ENCODE measurements at regions not wholly inside any gene's neighbourhood (a gene's known extent, or its start where the extent isn't known, plus 50 kb on each side); places are given as distances from the start of the nearest gene placed in this dataset.
A peak's percentile ranks its signal among the peaks of the same experiment; 100 is the strongest.
"Not testable (repeated sequence)": the region's sequence is repeated elsewhere in the genome, so short reads cannot be mapped to it uniquely, and the experiment has no call there.

DNA sequence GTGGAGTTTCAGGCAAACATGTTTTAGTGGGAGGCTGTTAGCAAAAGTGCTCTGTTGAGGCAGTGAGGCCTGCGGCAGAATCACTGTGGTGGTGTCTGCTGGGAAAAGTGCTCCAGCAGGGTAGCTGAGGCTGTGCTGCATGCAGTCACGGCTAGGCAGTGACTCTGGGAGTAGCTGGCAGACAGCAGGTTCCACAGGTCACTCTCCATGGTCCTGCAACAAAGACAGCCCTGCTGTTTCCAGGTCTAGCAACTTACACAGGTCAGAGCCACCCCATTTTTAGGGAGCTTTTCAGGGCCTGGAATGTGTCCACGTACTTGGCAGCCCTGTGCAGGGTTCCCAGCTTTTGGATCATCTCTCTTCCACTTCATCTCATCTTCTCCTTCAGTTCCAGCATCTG is 184.3 kb downstream of the NAA11 start:
- no peaks in the 10 kb centered on the region for H3K36me3 ChIP-seq (ENCODE audit: insufficient read depth, low read length)
- no peak overlapping the region for H3K27ac ChIP-seq (ENCODE audit: low read depth, low read length)
- no peaks in the 10 kb centered on the region for H3K27me3 ChIP-seq (ENCODE audit: control insufficient read depth in 1 of 2, insufficient read depth in 2 of 2, low read length in 2 of 2)
- no peak overlapping the region for H3K4me3 ChIP-seq (ENCODE audit: low read depth in 1 of 2, low read length in 2 of 2)
- no peaks in the 10 kb centered on the region for H3K4me1 ChIP-seq (ENCODE audit: insufficient read depth, low read length)
- no peaks in the 10 kb centered on the region for H3K9me3 ChIP-seq (ENCODE audit: low read length)
- H3K9ac ChIP-seq (ENCODE audit: low read length): no peak overlapping the region

DNA sequence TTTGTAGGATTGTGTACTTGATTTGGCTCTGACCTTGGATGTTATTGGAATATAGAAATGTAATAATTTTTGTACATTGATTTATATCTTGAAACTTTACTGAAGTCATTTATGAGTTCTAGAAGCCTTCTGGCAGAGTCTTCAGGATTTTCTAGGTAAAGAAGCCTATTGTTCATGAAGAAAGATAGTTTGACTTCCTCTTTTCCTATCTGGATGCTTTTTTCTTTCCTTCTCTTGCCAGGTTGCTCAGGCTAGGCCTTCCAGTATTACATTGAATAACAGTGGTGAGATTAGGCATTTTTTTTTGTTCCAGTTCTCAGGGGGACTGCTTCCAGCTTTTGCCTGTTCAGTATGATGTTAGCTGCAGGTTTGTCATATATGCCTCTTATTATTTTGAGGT is 191.1 kb downstream of the NAA11 start:
- Histone ChIP-seq H3K27me3 (ENCODE audit: control insufficient read depth in 1 of 2, insufficient read depth in 2 of 2, low read length in 2 of 2) (no peaks in the 10 kb centered on the region), H3K9me3 (ENCODE audit: low read length) (no peaks in the 10 kb centered on the region), H3K27ac (ENCODE audit: low read depth, low read length) (no peak overlapping the region), H3K4me1 (ENCODE audit: insufficient read depth, low read length) (peaks cover 4% of the 10 kb centered on the region), H3K36me3 (ENCODE audit: insufficient read depth, low read length) (no peaks in the 10 kb centered on the region), H3K9ac (ENCODE audit: low read length) (no peak overlapping the region), H3K4me3 (ENCODE audit: low read depth in 1 of 2, low read length in 2 of 2) (no peak overlapping the region)

DNA sequence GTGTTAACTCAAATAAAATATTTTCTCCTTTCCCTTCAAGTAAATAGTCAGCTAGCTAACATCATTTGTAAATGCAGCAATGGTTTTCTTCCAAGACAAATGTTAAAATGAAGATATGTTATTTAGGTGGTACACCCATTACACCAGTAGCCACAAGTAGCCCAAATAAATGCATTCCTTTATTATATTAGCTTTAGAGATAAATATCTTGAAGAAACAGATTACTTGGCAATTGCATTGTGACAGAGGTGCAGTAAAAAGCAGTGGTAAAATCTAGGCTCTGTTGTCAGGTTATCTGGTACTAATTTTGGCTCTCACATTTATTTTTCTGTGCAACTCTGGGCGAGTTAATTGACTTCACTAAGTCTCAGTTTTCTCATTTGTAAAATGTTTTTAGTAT is 193.0 kb downstream of the NAA11 start:
- Histone ChIP-seq H3K36me3 (ENCODE audit: insufficient read depth, low read length) (no peaks in the 10 kb centered on the region), H3K27ac (ENCODE audit: low read depth, low read length) (no peak overlapping the region), H3K27me3 (ENCODE audit: control insufficient read depth in 1 of 2, insufficient read depth in 2 of 2, low read length in 2 of 2) (no peaks in the 10 kb centered on the region), H3K9ac (ENCODE audit: low read length) (no peak overlapping the region), H3K4me1 (ENCODE audit: insufficient read depth, low read length) (peaks cover 4% of the 10 kb centered on the region), H3K4me3 (ENCODE audit: low read depth in 1 of 2, low read length in 2 of 2) (no peak overlapping the region), H3K9me3 (ENCODE audit: low read length) (no peaks in the 10 kb centered on the region)

DNA sequence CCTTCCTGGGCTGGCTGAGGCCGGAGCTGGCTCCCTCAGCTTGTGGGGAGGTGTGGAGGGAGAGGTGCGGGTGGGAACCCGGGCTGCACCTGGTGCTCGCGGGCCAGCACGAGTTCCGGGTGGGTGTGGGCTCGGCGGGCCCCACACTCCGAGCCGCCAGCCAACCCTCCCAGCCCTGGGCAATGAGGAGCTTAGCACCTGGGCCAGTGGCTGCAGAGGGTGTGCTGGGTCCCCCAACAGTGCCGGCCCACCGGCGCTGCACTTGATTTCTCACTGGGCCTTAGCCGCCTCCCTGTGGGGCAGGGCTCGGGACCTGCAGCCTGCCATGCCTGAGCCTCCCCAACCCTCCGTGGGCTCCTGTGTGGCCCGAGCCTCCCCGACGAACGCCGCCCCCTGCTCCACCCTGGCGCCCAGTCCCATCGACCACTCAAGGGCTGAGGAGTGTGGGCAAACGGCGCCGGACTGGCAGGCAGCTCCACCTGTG is 182.7 kb upstream of the PAQR3 start:
- no peak overlapping the region for H3K9ac ChIP-seq (ENCODE audit: low read length)
- H3K27ac ChIP-seq (ENCODE audit: low read depth, low read length): no peak overlapping the region
- no peaks in the 10 kb centered on the region for H3K36me3 ChIP-seq (ENCODE audit: insufficient read depth, low read length)
- H3K4me1 ChIP-seq (ENCODE audit: insufficient read depth, low read length): no peaks in the 10 kb centered on the region
- H3K27me3 ChIP-seq (ENCODE audit: control insufficient read depth in 1 of 2, insufficient read depth in 2 of 2, low read length in 2 of 2): no peaks in the 10 kb centered on the region
- peaks cover 4% of the 10 kb centered on the region for H3K9me3 ChIP-seq (ENCODE audit: low read length)
- no peak overlapping the region for H3K4me3 ChIP-seq (ENCODE audit: low read depth in 1 of 2, low read length in 2 of 2)

DNA sequence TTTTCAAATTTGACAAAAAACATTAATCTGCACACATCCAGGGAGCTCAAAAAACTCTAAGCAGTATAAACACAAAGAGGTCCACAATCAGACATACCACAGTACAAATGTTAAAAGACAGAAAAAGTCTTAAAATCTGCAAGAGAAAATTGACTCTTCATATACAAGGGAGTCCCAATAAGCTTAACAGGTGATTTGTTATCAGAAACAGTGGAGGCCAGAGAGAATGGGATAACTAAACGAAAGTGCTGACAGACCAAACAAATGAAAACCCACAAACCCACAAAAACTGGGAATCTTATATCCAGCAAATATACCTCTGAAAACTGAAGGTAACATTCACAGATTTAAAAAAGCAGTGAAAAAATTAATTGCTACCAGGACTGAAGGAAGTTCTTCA is 182.0 kb upstream of the PAQR3 start:
- Histone ChIP-seq H3K27ac (ENCODE audit: low read depth, low read length) (no peak overlapping the region), H3K9ac (ENCODE audit: low read length) (no peak overlapping the region), H3K27me3 (ENCODE audit: control insufficient read depth in 1 of 2, insufficient read depth in 2 of 2, low read length in 2 of 2) (no peaks in the 10 kb centered on the region), H3K4me1 (ENCODE audit: insufficient read depth, low read length) (no peaks in the 10 kb centered on the region), H3K4me3 (ENCODE audit: low read depth in 1 of 2, low read length in 2 of 2) (no peak overlapping the region), H3K36me3 (ENCODE audit: insufficient read depth, low read length) (no peaks in the 10 kb centered on the region), H3K9me3 (ENCODE audit: low read length) (peaks cover 4% of the 10 kb centered on the region)

DNA sequence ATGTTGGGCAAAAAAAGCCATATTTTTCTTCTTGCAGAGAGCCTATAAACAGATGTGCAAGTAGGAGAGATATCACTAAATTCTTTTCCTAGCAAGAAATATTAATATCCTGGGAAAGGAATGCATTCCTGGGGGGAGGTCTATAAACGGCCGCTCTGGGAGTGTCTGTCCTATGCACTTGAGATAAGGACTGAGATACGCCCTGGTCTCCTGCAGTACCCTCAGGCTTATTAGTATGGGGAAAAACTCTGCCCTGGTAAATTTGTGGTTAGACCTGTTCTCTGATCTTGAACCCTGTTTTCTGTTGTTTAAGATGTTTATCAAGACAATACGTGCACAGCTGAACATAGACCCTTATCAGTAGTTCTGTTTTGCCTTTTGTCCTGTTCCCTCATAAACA is 177.8 kb upstream of the PAQR3 start:
- H3K4me3 ChIP-seq (ENCODE audit: low read depth in 1 of 2, low read length in 2 of 2); H3K27ac ChIP-seq (ENCODE audit: low read depth, low read length); H3K36me3 ChIP-seq (ENCODE audit: insufficient read depth, low read length); H3K4me1 ChIP-seq (ENCODE audit: insufficient read depth, low read length); H3K27me3 ChIP-seq (ENCODE audit: control insufficient read depth in 1 of 2, insufficient read depth in 2 of 2, low read length in 2 of 2); H3K9ac ChIP-seq (ENCODE audit: low read length); H3K9me3 ChIP-seq (ENCODE audit: low read length): not testable (repeated sequence)

DNA sequence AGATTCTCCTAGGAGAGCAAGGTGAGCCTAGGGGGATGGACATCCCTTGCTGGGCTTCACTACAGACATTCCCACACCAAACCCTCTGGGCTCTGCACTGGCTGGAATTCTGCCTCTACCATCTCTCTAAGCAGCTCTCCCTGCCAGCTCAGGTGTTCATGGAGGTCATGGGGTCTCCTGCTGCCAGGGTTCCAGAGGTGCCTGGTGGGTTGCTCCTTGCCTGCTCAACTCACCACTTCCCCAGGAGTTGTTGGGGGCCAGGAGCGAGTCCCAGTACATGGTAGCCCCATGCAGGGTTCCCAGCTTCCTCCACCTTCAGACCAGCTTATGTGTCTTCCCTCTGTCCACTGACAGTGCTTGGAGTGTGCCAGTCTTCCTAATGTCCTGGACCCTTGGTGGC is 167.8 kb upstream of the PAQR3 start:
- no peaks in the 10 kb centered on the region for H3K9me3 ChIP-seq (ENCODE audit: low read length)
- no peak overlapping the region for H3K9ac ChIP-seq (ENCODE audit: low read length)
- H3K27me3 ChIP-seq (ENCODE audit: control insufficient read depth in 1 of 2, insufficient read depth in 2 of 2, low read length in 2 of 2): no peaks in the 10 kb centered on the region
- H3K4me1 ChIP-seq (ENCODE audit: insufficient read depth, low read length): no peaks in the 10 kb centered on the region
- no peak overlapping the region for H3K4me3 ChIP-seq (ENCODE audit: low read depth in 1 of 2, low read length in 2 of 2)
- no peak overlapping the region for H3K27ac ChIP-seq (ENCODE audit: low read depth, low read length)
- H3K36me3 ChIP-seq (ENCODE audit: insufficient read depth, low read length): no peaks in the 10 kb centered on the region

DNA sequence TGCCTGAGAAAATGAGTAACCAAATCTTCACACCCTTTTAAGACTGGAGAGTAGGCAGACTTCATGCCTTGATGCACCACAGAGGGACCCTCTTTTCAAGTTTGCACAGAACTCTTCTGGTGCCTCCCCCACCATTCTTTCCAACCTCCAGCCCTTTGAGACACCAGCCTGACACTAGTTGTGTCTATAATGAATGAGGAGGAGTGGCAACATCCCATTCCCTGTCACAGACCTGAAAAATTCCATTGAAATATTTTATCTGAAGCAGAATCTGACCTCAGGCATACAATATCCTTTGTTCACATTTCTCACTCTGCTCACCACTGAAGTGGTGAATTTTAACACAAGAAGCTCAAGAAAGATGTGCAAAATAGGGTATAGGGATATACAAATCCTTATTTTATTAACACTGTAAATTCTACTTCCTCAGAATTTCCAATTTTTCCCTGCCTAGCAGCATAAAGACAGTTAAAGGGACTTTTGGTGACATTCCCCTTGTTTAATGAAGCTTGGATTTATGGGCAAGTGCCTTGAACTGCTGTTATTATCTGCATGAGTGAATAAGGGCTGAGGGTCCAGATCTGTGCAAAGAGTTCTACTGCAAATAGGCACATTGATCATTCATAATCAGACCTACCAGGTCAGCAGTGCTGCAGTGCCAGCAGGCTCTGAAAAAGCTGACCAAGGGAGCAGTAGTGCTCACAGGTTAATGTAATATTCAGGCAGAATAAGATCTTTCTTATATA is 149.9 kb upstream of the PAQR3 start:
- no peaks in the 10 kb centered on the region for H3K9me3 ChIP-seq (ENCODE audit: low read length)
- no peak overlapping the region for H3K9ac ChIP-seq (ENCODE audit: low read length)
- H3K4me3 ChIP-seq (ENCODE audit: low read depth in 1 of 2, low read length in 2 of 2): no peak overlapping the region
- no peaks in the 10 kb centered on the region for H3K27me3 ChIP-seq (ENCODE audit: control insufficient read depth in 1 of 2, insufficient read depth in 2 of 2, low read length in 2 of 2)
- H3K36me3 ChIP-seq (ENCODE audit: insufficient read depth, low read length): no peaks in the 10 kb centered on the region
- H3K4me1 ChIP-seq (ENCODE audit: insufficient read depth, low read length): no peaks in the 10 kb centered on the region
- H3K27ac ChIP-seq (ENCODE audit: low read depth, low read length): no peak overlapping the region

DNA sequence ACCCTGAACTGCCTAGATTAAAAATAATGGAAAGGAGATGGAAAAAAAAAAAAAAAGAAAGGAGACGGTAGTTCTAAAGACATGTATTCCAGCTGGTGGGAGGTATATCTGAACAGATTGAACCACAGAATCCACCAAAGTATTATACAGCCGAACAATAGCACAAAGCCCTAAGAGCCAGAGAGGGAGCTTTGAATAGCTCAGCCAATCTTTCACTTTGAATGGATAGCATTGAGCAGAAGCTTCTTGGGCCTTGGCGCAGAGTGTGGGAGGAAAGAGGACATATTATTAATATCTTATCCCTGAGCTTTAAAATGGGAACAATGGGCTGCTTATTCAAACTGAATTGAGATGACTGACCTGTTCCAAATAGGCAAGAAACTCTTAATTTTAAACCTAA is 147.8 kb upstream of the PAQR3 start:
- no peaks in the 10 kb centered on the region for H3K9me3 ChIP-seq (ENCODE audit: low read length)
- H3K4me3 ChIP-seq (ENCODE audit: low read depth in 1 of 2, low read length in 2 of 2): no peak overlapping the region
- no peak overlapping the region for H3K9ac ChIP-seq (ENCODE audit: low read length)
- no peaks in the 10 kb centered on the region for H3K4me1 ChIP-seq (ENCODE audit: insufficient read depth, low read length)
- H3K27ac ChIP-seq (ENCODE audit: low read depth, low read length): no peak overlapping the region
- H3K27me3 ChIP-seq (ENCODE audit: control insufficient read depth in 1 of 2, insufficient read depth in 2 of 2, low read length in 2 of 2): no peaks in the 10 kb centered on the region
- no peaks in the 10 kb centered on the region for H3K36me3 ChIP-seq (ENCODE audit: insufficient read depth, low read length)

DNA sequence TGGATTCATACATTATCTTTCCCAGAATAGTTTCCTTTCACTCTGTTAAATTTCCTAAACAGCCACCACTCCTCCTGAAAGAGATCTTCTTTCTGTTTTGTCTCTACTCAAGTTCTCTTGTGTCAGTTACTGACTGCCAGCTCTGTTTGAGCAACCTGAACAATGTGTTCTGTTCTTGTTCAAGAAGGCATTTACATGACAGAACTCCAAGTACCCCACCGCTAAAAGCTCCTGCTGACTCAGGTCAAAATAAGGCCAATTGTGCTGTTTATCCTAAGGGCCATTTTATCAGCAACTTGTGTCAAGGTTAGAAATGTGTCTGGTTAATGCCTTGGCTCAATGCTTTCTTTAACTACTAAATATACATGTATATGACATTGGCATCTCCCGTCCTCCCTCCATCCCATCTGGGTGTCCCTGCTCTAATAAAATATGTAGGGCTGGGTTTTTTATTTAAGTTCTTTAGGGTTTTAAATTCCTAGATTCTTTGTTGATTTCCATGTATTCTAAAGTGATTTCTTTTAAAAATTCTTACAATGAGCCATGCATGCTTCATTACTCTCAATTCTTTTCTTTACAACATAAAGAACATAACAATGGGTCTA is 144.3 kb upstream of the PAQR3 start:
- peaks cover 3% of the 10 kb centered on the region for H3K4me1 ChIP-seq (ENCODE audit: insufficient read depth, low read length)
- peak overlapping the region in 1 of 2 donors; percentile 28 for H3K4me3 ChIP-seq (ENCODE audit: low read depth in 1 of 2, low read length in 2 of 2)
- H3K27me3 ChIP-seq (ENCODE audit: control insufficient read depth in 1 of 2, insufficient read depth in 2 of 2, low read length in 2 of 2): no peaks in the 10 kb centered on the region
- H3K9me3 ChIP-seq (ENCODE audit: low read length): no peaks in the 10 kb centered on the region
- peak overlapping the region; percentile 73 for H3K27ac ChIP-seq (ENCODE audit: low read depth, low read length)
- H3K9ac ChIP-seq (ENCODE audit: low read length): no peak overlapping the region
- H3K36me3 ChIP-seq (ENCODE audit: insufficient read depth, low read length): no peaks in the 10 kb centered on the region

DNA sequence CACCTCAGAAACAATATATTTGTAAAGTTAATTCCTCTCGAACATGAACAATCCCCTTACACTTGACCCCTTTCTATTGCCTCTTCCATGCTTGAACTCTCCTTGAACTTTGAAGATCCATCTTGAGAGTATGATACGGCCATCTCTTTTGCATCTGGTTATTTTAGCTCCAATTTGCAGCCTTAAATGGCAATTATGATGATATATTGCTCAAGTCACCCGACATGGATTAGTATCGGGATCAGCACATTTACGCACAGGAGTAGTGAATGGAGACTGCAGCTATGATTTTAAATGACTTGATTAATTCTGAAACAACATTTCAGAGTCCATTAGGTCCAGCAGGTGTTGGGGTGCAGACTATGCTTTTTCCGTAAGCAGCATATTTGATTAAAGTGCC is 143.8 kb upstream of the PAQR3 start:
- Histone ChIP-seq H3K27ac (ENCODE audit: low read depth, low read length) (peak overlapping the region; percentile 10), H3K36me3 (ENCODE audit: insufficient read depth, low read length) (no peaks in the 10 kb centered on the region), H3K9ac (ENCODE audit: low read length) (no peak overlapping the region), H3K4me1 (ENCODE audit: insufficient read depth, low read length) (peaks cover 3% of the 10 kb centered on the region), H3K9me3 (ENCODE audit: low read length) (no peaks in the 10 kb centered on the region), H3K4me3 (ENCODE audit: low read depth in 1 of 2, low read length in 2 of 2) (peak overlapping the region in 1 of 2 donors; percentile 28), H3K27me3 (ENCODE audit: control insufficient read depth in 1 of 2, insufficient read depth in 2 of 2, low read length in 2 of 2) (no peaks in the 10 kb centered on the region)

DNA sequence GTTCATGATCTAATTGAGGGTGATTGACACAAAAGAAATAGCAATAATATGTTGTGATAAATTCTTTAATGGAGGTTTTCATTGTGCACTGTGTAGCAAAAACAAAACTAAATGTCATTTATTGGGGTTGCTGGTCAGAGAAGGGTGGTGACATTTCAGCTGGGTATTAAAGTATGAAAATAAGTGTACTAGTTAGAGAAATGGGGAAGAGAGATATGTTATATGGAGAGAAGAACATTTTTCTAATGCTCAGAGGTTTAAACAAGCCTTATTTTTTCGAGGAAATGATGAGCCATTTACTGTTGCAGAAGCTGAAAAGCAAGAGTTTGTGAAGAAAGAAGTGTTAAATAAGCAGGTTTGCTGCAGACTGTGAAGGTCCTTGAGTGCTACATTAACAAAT is 142.7 kb upstream of the PAQR3 start:
- H3K9me3 ChIP-seq (ENCODE audit: low read length): no peaks in the 10 kb centered on the region
- H3K36me3 ChIP-seq (ENCODE audit: insufficient read depth, low read length): no peaks in the 10 kb centered on the region
- H3K27me3 ChIP-seq (ENCODE audit: control insufficient read depth in 1 of 2, insufficient read depth in 2 of 2, low read length in 2 of 2): no peaks in the 10 kb centered on the region
- peaks cover 3% of the 10 kb centered on the region for H3K4me1 ChIP-seq (ENCODE audit: insufficient read depth, low read length)
- no peak overlapping the region for H3K9ac ChIP-seq (ENCODE audit: low read length)
- no peak overlapping the region for H3K4me3 ChIP-seq (ENCODE audit: low read depth in 1 of 2, low read length in 2 of 2)
- H3K27ac ChIP-seq (ENCODE audit: low read depth, low read length): no peak overlapping the region
